H9 (cell line): ENCODE measurements at regions not wholly inside any gene's neighbourhood (a gene's known extent, or its start where the extent isn't known, plus 50 kb on each side); places are given as distances from the start of the nearest gene placed in this dataset.

Experiments
- DNase-seq: peaks from one replicate; pipeline ENCODE4 v3.0.0-alpha.2; 2017
- H2AFZ ChIP-seq: one replicate; pipeline ENCODE4 v1.6.1; 2013; ENCODE audit warnings: mild to moderate bottlenecking, low read length, control low read depth, moderate library complexity
- H2AK5ac ChIP-seq: 2 replicates; pipeline ENCODE4 v1.6.1; 2013; ENCODE audit warnings: low read length, control low read depth, mixed read lengths; ENCODE audit not compliant: insufficient read length
- H2BK120ac ChIP-seq: one replicate; pipeline ENCODE4 v1.6.1; 2013; ENCODE audit warnings: low read depth, mild to moderate bottlenecking, low read length, control low read depth, inconsistent platforms; ENCODE audit not compliant: poor library complexity, severe bottlenecking
- H2BK12ac ChIP-seq: 2 replicates; pipeline ENCODE4 v1.6.1; 2013; ENCODE audit warnings: low read length, control low read depth, mixed read lengths, low read depth; ENCODE audit not compliant: insufficient read length
- H2BK15ac ChIP-seq: 2 replicates; pipeline ENCODE4 v1.6.1; 2013; ENCODE audit warnings: low read depth, low read length, control low read depth
- H2BK20ac ChIP-seq: one replicate; pipeline ENCODE4 v1.6.1; 2013; ENCODE audit warnings: low read depth, mild to moderate bottlenecking, low read length, control low read depth, inconsistent platforms; ENCODE audit not compliant: poor library complexity, severe bottlenecking
- H2BK5ac ChIP-seq: 2 replicates; pipeline ENCODE4 v1.6.1; 2013; ENCODE audit warnings: low read length, control low read depth, mixed read lengths; ENCODE audit not compliant: insufficient read length
- H3K14ac ChIP-seq: 2 replicates; pipeline ENCODE4 v1.6.1; 2013; ENCODE audit warnings: low read length, control low read depth; ENCODE audit not compliant: insufficient read depth
- H3K18ac ChIP-seq: 2 replicates; pipeline ENCODE4 v1.6.1; 2013; ENCODE audit warnings: low read depth, mild to moderate bottlenecking, mixed read lengths, low read length, control low read depth; ENCODE audit not compliant: insufficient read length
- H3K23ac ChIP-seq: 2 replicates; pipeline ENCODE4 v1.6.1; 2013; ENCODE audit warnings: low read length, control low read depth, mixed read lengths, low read depth; ENCODE audit not compliant: insufficient read length
- H3K23me2 ChIP-seq: 2 replicates; pipeline ENCODE4 v1.6.1; 2013; ENCODE audit warnings: low read depth, mild to moderate bottlenecking, mixed read lengths, low read length, control low read depth; ENCODE audit not compliant: insufficient read length, poor library complexity, severe bottlenecking
- H3K27ac ChIP-seq: 2 replicates; pipeline ENCODE4 v1.5.1; 2013; ENCODE audit warnings: low read length, control low read depth, mixed read lengths, low read depth; ENCODE audit not compliant: insufficient read length
- H3K27me3 ChIP-seq: 2 replicates; pipeline ENCODE4 v1.6.1; 2013; ENCODE audit warnings: low read length, control low read depth, inconsistent platforms; ENCODE audit not compliant: insufficient read depth
- H3K4ac ChIP-seq: 2 replicates; pipeline ENCODE4 v1.6.1; 2013; ENCODE audit warnings: low read depth, mild to moderate bottlenecking, control low read depth, inconsistent platforms, low read length, moderate library complexity
- H3K4me1 ChIP-seq: 2 replicates; pipeline ENCODE4 v1.6.1; 2013; ENCODE audit warnings: low read length, control low read depth, inconsistent platforms; ENCODE audit not compliant: insufficient read depth
- H3K4me2 ChIP-seq: 2 replicates; pipeline ENCODE4 v1.6.1; 2013; ENCODE audit warnings: low read length, control low read depth, mixed read lengths; ENCODE audit not compliant: insufficient read length, insufficient read depth
- H3K56ac ChIP-seq: 2 replicates; pipeline ENCODE4 v1.6.1; 2013; ENCODE audit warnings: low read depth, mild to moderate bottlenecking, mixed read lengths, low read length, control low read depth; ENCODE audit not compliant: insufficient read length
- H3K79me1 ChIP-seq: 2 replicates; pipeline ENCODE4 v1.6.1; 2013; ENCODE audit warnings: low read depth, mild to moderate bottlenecking, moderate library complexity, low read length, control low read depth, inconsistent platforms; ENCODE audit not compliant: insufficient read depth, poor library complexity, severe bottlenecking
- H3K79me2 ChIP-seq: 2 replicates; pipeline ENCODE4 v1.6.1; 2013; ENCODE audit warnings: low read length, control low read depth, inconsistent platforms; ENCODE audit not compliant: insufficient read depth
- H3K9ac ChIP-seq: 2 replicates; pipeline ENCODE4 v1.6.1; 2013; ENCODE audit warnings: low read length, control low read depth, mixed read lengths; ENCODE audit not compliant: insufficient read length; ENCODE audit errors: extremely low read depth
- H3K9me3 ChIP-seq: one replicate; pipeline ENCODE4 v1.6.1; 2013; ENCODE audit warnings: low read depth, low read length, inconsistent platforms; ENCODE audit not compliant: control insufficient read depth
- H3T11ph ChIP-seq: one replicate; pipeline ENCODE4 v1.6.1; 2013; ENCODE audit warnings: mild to moderate bottlenecking, low read length, control low read depth, inconsistent platforms
- H4K20me1 ChIP-seq: one replicate; pipeline ENCODE4 v1.6.1; 2013; ENCODE audit not compliant: control insufficient read depth, insufficient read length, insufficient read depth
- H4K5ac ChIP-seq: 2 replicates; pipeline ENCODE4 v1.6.1; 2013; ENCODE audit warnings: low read depth, mild to moderate bottlenecking, mixed read lengths, low read length, control low read depth; ENCODE audit not compliant: insufficient read length
- H4K8ac ChIP-seq: replicated peaks from 2 replicates; pipeline ENCODE4 v1.6.1; 2013; ENCODE audit warnings: low read length, control low read depth, mixed read lengths, low read depth; ENCODE audit not compliant: insufficient read length
- H4K91ac ChIP-seq: 2 replicates; pipeline ENCODE4 v1.6.1; 2013; ENCODE audit warnings: low read depth, mild to moderate bottlenecking, moderate library complexity, mixed read lengths, low read length, control low read depth; ENCODE audit not compliant: insufficient read length
- H3K27ac Mint-ChIP-seq, 3 experiments: 2 replicates in 2 of 3; 3 replicates in 1 of 3; pipeline ENCODE4 v1.8.0; 2020 to 2021; ENCODE audit warnings: mixed read lengths in 3 of 3, mild to moderate bottlenecking in 1 of 3, moderate library complexity in 1 of 3
- H3K27me3 Mint-ChIP-seq: 2 replicates; pipeline ENCODE4 v1.8.0; 2021; ENCODE audit warnings: low read depth, mild to moderate bottlenecking, moderate library complexity, mixed read lengths
- H3K36me3 Mint-ChIP-seq, 3 experiments: 2 replicates in 2 of 3; 3 replicates in 1 of 3; pipeline ENCODE4 v1.8.0; 2020 to 2021; ENCODE audit warnings: low read depth in 3 of 3, mixed read lengths in 3 of 3; ENCODE audit not compliant: insufficient read depth in 1 of 3
- H3K4me1 Mint-ChIP-seq, 2 experiments: 2 replicates each; pipeline ENCODE4 v1.8.0; 2020; ENCODE audit warnings: mixed read lengths in 2 of 2
- H3K4me3 Mint-ChIP-seq, 2 experiments: 2 replicates in 1 of 2; 3 replicates in 1 of 2; pipeline ENCODE4 v1.8.0; 2020 to 2021; ENCODE audit warnings: mild to moderate bottlenecking in 2 of 2, mixed read lengths in 2 of 2, moderate library complexity in 1 of 2
- H3K9me3 Mint-ChIP-seq, 2 experiments: 2 replicates in 1 of 2; 3 replicates in 1 of 2; pipeline ENCODE4 v1.8.0; 2020; ENCODE audit warnings: mild to moderate bottlenecking in 2 of 2, mixed read lengths in 2 of 2, moderate library complexity in 1 of 2
- CTCF ChIP-seq: fragments of 200-600 bp; sonication (generic); conservative IDR thresholded peaks from 3 replicates; pipeline ENCODE4 v1.8.0; 2021; ENCODE audit warnings: antibody characterized with exemption, mild to moderate bottlenecking
- WGBS: extraction: QIAGEN DNeasy Blood & Tissue Kit; methylation state at CpG from one replicate; pipeline ENCODE4 v1.1.7; 2013; ENCODE audit warnings: missing lambda C conversion rate, low lambda C conversion rate, mixed read lengths; ENCODE audit not compliant: insufficient read length; ENCODE audit errors: extremely low coverage; 5-methylcytosine and 5-hydroxymethylcytosine counted together

- Histone ChIP-seq H3K23me2 (no peaks in the 10 kb centered on the region), H3K27ac (no peak overlapping the region), H2AFZ (no peak overlapping the region), H3K18ac (no peak overlapping the region), H3K4ac (no peak overlapping the region), H4K8ac (no peak overlapping the region), H3K4me2 (no peak overlapping the region), H3K9ac (no peak overlapping the region), H3K56ac (no peak overlapping the region), H2BK12ac (no peak overlapping the region), H3K4me1 (no peaks in the 10 kb centered on the region), H3K9me3 (no peaks in the 10 kb centered on the region), H2BK15ac (no peak overlapping the region), H4K20me1 (no peaks in the 10 kb centered on the region), H2BK5ac (no peak overlapping the region), H3K79me2 (no peaks in the 10 kb centered on the region), H2BK120ac (no peak overlapping the region), H3K14ac (no peak overlapping the region), H3K23ac (no peak overlapping the region), H4K91ac (no peak overlapping the region), H4K5ac (no peak overlapping the region), H2BK20ac (no peak overlapping the region), H3T11ph (no peak overlapping the region), H3K79me1 (no peaks in the 10 kb centered on the region), H2AK5ac (no peak overlapping the region), H3K27me3 (no peaks in the 10 kb centered on the region)
- no peak overlapping the region; a peak in 1 of 7 replicates for H3K27ac Mint-ChIP-seq
- H3K4me1 Mint-ChIP-seq = peaks cover 18 to 27% of the 10 kb centered on the region in 2 experiments
- no peak overlapping the region for H3K4me3 Mint-ChIP-seq
- H3K27me3 Mint-ChIP-seq = peaks cover 3% of the 10 kb centered on the region
- no CpG with 5 or more reads among the region's 2 CpGs for WGBS
- no peak for TF ChIP-seq CTCF
- DNase-seq = peak; percentile 82
- H3K9me3 Mint-ChIP-seq = no peaks in the 10 kb centered on the region
- no peaks in the 10 kb centered on the region for H3K36me3 Mint-ChIP-seq
These were observed 55.9 kb upstream of the KLF13 start for GRCh38 chr15:31270767-31271166.
